DOHH2 (cell line): ENCODE measurements at regions not wholly inside any gene's neighbourhood (a gene's known extent, or its start where the extent isn't known, plus 50 kb on each side); places are given as distances from the start of the nearest gene placed in this dataset.
"Not testable (repeated sequence)": the region's sequence is repeated elsewhere in the genome, so short reads cannot be mapped to it uniquely, and the experiment has no call there.

Experiments used
- H3F3A ChIP-seq: fragments of 200-600 bp; sonication (generic), shearing (Covaris generic); 2 replicates; pipeline ENCODE4 v1.6.0; 2016; ENCODE audit warnings: antibody characterized with exemption, mild to moderate bottlenecking; ENCODE audit not compliant: control insufficient read depth, insufficient read depth
- H3K27ac ChIP-seq: fragments of 200-600 bp; sonication (generic); 2 replicates; pipeline ENCODE4 v1.5.1; 2014; ENCODE audit warnings: low read depth, mild to moderate bottlenecking, low read length, moderate library complexity
- H3K27me3 ChIP-seq: fragments of 200-600 bp; sonication (generic); 2 replicates; pipeline ENCODE4 v1.6.1; 2014; ENCODE audit warnings: mild to moderate bottlenecking, low read length, mixed read lengths; ENCODE audit not compliant: control insufficient read depth
- H3K36me3 ChIP-seq: fragments of 200-600 bp; sonication (generic); 2 replicates; pipeline ENCODE4 v1.6.1; 2014; ENCODE audit warnings: mild to moderate bottlenecking, low read length, moderate library complexity, mixed read lengths; ENCODE audit not compliant: control insufficient read depth
- H3K4me1 ChIP-seq: fragments of 200-600 bp; sonication (generic); 2 replicates; pipeline ENCODE4 v1.6.1; 2014; ENCODE audit warnings: mild to moderate bottlenecking, low read length, mixed read lengths; ENCODE audit not compliant: control insufficient read depth
- H3K4me2 ChIP-seq: fragments of 200-600 bp; sonication (generic); 2 replicates; pipeline ENCODE4 v1.6.0; 2014; ENCODE audit warnings: mild to moderate bottlenecking, low read length, moderate library complexity
- H3K4me3 ChIP-seq: fragments of 200-600 bp; sonication (generic); 2 replicates; pipeline ENCODE4 v1.5.1; 2014; ENCODE audit warnings: mild to moderate bottlenecking, low read length, mixed read lengths
- H3K79me2 ChIP-seq: fragments of 200-600 bp; sonication (generic); 2 replicates; pipeline ENCODE4 v1.6.1; 2014; ENCODE audit warnings: mild to moderate bottlenecking, low read length, mixed read lengths; ENCODE audit not compliant: control insufficient read depth
- H3K9me2 ChIP-seq: fragments of 200-600 bp; sonication (generic); replicated peaks from 2 replicates; pipeline ENCODE4 v1.6.1; 2014; ENCODE audit warnings: mild to moderate bottlenecking, low read length, mixed read lengths; ENCODE audit not compliant: control insufficient read depth
- H3K9me3 ChIP-seq: fragments of 200-600 bp; sonication (generic); 2 replicates; pipeline ENCODE4 v1.6.1; 2014; ENCODE audit warnings: antibody characterized with exemption, low read length, mixed read lengths; ENCODE audit not compliant: control insufficient read depth, insufficient read depth
- H4K20me1 ChIP-seq: fragments of 200-600 bp; sonication (generic); 2 replicates; pipeline ENCODE4 v1.6.0; 2014; ENCODE audit warnings: low read depth, mild to moderate bottlenecking, antibody characterized with exemption, low read length, moderate library complexity; ENCODE audit not compliant: control insufficient read depth, insufficient read depth
- CTCF ChIP-seq: fragments of 200-600 bp; sonication (generic); IDR thresholded peaks from one replicate; pipeline ENCODE4 v1.5.1; 2014; ENCODE audit warnings: antibody characterized with exemption, mild to moderate bottlenecking, low read depth, low read length; ENCODE audit not compliant: poor library complexity, severe bottlenecking
- EZH2phosphoT487 ChIP-seq: fragments of 200-600 bp; sonication (generic); IDR thresholded peaks from 2 replicates; pipeline ENCODE4 v1.6.1; 2017; ENCODE audit warnings: borderline replicate concordance, mild to moderate bottlenecking, antibody characterized with exemption, low read length, moderate library complexity, mixed read lengths

DNA sequence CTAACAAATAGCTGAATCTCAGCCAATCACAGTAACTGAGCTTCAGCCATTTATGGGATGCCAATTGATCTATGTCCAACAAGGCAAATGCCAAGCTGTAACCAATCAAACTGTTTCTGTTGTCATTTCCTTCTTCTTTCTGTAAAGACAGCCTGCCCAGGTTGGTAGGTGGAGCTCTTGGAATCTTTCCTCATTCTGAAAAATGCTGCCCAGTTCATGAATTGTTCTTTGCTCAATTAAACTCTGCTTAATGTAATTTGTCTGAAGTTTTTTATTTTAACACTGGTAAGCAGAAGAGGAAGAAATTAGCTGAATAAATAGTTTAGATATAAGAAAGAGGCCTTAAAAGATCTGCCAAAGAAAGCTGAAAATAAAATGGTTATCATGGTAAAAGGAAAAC is 1235.6 kb downstream of the EFNA5 start:
- no peaks in the 10 kb centered on the region for H3F3A ChIP-seq
- no peaks in the 10 kb centered on the region for H3K79me2 ChIP-seq
- no peaks in the 10 kb centered on the region for H3K9me2 ChIP-seq
- H3K27ac ChIP-seq: no peak overlapping the region
- no peaks in the 10 kb centered on the region for H3K4me1 ChIP-seq
- no peaks in the 10 kb centered on the region for H3K36me3 ChIP-seq
- no peaks in the 10 kb centered on the region for H3K27me3 ChIP-seq
- H3K4me2 ChIP-seq: no peak overlapping the region
- TF ChIP-seq CTCF: no peak
- no peak for TF ChIP-seq EZH2phosphoT487
- H4K20me1 ChIP-seq: no peaks in the 10 kb centered on the region
- H3K9me3 ChIP-seq: no peaks in the 10 kb centered on the region
- H3K4me3 ChIP-seq: no peak overlapping the region

DNA sequence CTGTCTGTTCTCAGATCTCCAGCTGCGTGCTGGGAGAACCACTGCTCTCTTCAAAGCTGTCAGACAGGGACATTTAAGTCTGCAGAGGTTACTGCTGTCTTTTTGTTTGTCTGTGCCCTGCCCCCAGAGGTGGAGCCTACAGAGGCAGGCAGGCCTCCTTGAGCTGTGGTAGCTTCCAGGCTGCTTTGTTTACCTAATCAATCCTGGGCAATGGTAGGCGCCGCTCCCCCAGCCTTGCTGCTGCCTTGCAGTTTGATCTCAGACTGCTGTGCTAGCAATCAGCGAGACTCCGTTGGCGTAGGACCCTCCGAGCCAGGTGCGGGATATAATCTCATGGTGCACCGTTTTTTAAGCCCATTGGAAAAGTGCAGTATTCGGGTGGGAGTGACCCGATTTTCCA is 1240.0 kb downstream of the EFNA5 start:
- not testable (repeated sequence) for H3K36me3 ChIP-seq, H3K9me3 ChIP-seq, H3K79me2 ChIP-seq, H3K4me1 ChIP-seq, H4K20me1 ChIP-seq, H3K27me3 ChIP-seq, H3K27ac ChIP-seq, H3K4me2 ChIP-seq, H3K9me2 ChIP-seq, H3F3A ChIP-seq, H3K4me3 ChIP-seq

DNA sequence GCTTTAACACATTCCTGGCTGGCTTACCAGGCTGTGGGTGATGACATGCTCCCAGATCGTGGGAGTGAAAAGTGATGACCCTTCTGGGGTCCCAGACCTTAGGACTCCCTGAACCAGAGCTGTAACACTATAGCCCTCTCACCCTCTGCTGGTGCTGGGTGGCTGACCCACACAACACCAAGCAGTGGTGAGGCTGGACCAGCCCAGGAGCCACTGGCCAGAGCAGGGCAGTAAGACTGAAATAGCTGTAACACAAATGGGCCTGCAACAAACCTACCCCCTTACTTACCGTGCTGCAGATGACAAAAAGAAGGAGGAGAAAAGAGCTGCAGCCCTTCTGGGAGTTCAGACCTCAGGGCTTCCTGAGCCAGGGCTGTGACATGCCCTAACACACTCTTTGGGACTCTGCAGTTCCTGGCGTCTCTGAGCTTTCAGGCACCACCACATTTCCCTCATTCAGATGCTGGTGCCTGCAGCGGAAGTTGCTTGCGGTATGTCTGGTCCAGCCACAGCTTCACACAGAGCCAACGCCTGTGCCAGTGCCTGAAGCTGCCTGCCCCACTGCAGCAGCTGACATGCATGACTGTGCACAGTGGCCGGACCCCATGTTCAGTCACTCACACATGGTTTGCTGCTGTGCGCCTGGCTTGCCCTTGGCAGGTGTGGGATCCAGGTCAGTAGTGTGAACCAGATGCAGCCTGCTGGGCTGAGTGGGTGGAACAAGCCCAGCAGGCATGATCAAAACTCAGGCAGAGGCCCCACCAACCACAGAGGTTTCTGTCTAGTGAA is 1247.4 kb downstream of the EFNA5 start:
- Histone ChIP-seq H3K4me3 (no peak overlapping the region), H3K27ac (no peak overlapping the region), H3K36me3 (no peaks in the 10 kb centered on the region), H3K79me2 (no peaks in the 10 kb centered on the region), H3K9me2 (no peaks in the 10 kb centered on the region), H3K4me1 (no peaks in the 10 kb centered on the region), H3F3A (no peaks in the 10 kb centered on the region), H3K27me3 (no peaks in the 10 kb centered on the region), H4K20me1 (no peaks in the 10 kb centered on the region), H3K9me3 (peaks cover 6% of the 10 kb centered on the region; the same call in 1 of the 2 replicates), H3K4me2 (no peak overlapping the region)
- no peak for TF ChIP-seq CTCF
- TF ChIP-seq EZH2phosphoT487: no peak

- H3K4me2 ChIP-seq: no peak overlapping the region
- H3K4me1 ChIP-seq: no peaks in the 10 kb centered on the region
- no peak overlapping the region for H3K4me3 ChIP-seq
- H3K9me2 ChIP-seq: no peaks in the 10 kb centered on the region
- peaks cover 6% of the 10 kb centered on the region; the same call in 1 of the 2 replicates for H3K9me3 ChIP-seq
- TF ChIP-seq EZH2phosphoT487 (no peak), CTCF (no peak)
- H4K20me1 ChIP-seq: no peaks in the 10 kb centered on the region
- H3K27me3 ChIP-seq: no peaks in the 10 kb centered on the region
- no peak overlapping the region for H3K27ac ChIP-seq
- no peaks in the 10 kb centered on the region for H3F3A ChIP-seq
- no peaks in the 10 kb centered on the region for H3K36me3 ChIP-seq
- no peaks in the 10 kb centered on the region for H3K79me2 ChIP-seq
Measured at GRCh38 chr5:106420102-106420501, 1250.6 kb downstream of the EFNA5 start.
